Activated T-cell treated with anti-CD3 and anti-CD28 coated beads for 48 hours (primary cell): ENCODE measurements at regions not wholly inside any gene's neighbourhood (a gene's known extent, or its start where the extent isn't known, plus 50 kb on each side); places are given as distances from the start of the nearest gene placed in this dataset.
"Not testable (repeated sequence)": the region's sequence is repeated elsewhere in the genome, so short reads cannot be mapped to it uniquely, and the experiment has no call there.

Experiments
- DNase-seq: peaks from one replicate; pipeline ENCODE4 v3.0.0-alpha.2; 2020; ENCODE audit warnings: low read depth

DNA sequence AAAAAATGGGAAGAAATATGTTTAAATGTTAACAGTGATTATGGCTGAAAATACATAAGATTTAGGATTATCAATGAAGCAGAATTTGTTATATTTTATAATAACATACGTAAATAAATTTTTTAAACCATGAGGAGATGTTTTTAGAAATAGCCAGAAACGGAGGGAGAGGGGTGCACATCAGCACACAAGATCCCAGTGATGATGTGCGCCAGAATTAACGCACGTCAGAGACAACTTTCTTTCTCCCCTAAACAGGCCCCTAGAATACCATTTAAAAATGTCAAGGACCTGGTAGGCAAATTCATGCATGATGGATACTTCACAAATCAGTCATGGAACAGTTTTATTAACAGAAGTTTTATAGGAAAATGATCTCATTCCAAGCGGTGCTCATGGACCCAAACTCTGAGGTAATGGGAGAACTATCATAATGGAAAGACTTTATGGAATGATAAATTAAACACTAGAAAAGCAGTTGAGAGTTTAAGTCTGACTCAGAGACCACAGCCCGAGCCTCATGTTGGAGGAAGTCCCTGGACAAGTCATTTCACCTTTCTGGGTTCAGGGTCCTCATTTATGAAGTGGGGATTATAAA lies 258.9 kb upstream of the GAS1 start:
- no peak for DNase-seq

- not testable (repeated sequence) for DNase-seq
Measured at GRCh38 chr9:87210658-87211057, 263.4 kb upstream of the GAS1 start.

DNA sequence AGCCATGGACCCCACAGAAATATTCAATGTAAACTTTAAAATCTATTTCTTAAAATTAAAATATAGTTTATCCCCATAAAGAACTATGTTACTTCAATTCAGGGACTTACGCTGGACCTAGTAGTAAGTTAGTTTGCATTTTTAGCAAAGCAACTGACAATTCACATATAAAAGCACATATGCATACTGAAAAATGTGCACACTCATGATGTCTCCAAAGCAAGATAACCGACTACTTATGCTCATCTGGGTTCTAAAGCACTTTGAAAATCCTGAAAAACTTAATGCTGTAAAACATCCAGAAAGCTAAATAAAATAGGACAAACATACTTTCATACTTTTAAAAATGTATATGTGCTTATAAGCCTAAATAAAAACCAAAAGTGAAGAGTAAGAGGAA lies 264.4 kb upstream of the GAS1 start:
- DNase-seq = no peak

DNA sequence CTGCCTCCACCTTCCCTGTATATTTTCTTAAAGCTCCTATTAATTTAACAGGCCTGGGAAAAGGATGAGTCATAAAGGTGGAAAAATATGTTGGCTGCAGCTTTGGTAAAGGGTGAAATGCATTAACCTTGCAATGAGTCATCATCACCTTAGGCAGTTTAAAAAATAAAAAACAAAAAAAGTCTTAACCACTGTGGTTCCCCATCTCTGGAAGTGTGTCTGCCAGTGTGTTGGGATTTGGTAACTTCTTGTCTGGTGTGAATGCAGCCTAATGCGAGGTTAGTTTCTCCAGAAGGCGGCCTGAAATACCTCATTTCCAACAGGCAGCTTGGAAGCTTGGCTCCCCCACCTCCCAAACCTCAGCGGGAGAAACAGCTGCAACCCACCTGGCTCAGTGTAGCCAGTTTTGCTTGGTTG lies 265.3 kb upstream of the GAS1 start:
- no peak for DNase-seq

DNA sequence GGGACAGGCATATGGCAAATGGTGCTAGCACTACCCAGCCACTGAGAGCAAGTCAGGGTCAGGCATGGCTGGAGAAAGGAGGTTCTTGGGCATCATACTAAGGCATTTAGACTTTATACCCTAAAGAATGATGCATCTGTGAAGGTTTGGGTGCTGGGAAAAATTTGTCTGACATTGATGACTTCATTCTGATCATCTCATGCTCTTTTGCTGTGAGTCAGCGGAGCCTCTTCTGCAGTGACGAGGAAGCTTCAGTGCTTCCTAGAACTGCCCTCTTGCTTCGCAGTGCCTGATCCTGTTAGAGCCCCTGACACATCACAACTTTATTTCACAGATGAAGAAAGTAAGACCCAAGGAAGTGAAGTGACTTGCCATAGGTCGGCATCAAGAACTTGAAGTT lies 266.6 kb upstream of the GAS1 start:
- no peak for DNase-seq

DNA sequence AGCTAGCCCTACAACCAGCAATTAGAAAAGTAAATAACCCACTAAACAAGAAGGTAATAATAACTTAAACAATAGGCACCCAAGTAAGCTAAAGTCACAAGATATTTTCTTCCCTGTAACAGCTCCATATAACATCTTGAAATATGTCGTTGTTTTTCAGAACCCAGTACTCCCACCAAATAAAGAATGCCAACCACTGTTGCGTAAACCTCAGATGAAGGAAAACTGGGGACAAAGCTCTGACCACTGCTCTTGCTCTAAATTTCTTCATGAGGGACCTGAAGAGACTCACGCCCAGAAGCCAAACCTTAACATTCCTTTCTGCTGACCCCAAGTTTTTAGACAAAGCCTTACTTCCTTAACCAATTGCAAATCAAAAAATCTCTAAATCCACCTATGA lies 267.7 kb upstream of the GAS1 start:
- DNase-seq = no peak

GRCh38 chr9:87216036-87216435 lies 268.7 kb upstream of the GAS1 start:
- DNase-seq = no peak

DNA sequence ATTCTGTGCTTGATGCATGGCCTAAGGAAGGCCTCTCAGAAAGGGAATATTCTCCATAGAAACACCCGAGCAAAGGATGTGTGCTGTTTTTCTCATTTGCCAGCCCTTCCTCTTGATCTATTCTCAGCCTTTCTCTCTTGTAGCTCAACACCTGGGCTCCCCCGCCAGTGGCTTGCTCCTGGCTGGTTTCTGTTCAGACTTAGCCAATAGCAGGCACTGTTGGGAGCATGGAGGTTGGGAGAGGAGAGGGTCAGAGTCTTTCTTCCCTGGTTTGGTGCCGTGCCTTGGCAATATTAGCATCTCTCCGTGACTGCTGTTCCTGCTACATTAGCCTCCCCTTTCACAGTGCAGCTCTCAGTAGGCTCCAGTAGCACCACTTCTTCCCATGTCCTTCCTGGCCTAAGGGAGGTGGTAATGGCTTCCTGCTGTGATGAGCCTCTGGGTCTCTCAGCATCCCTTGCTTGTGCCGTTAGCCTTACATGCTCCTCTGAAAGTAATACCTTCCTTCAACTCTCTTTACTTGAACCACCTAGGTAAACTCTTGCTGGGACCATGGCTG lies 269.7 kb upstream of the GAS1 start:
- no peak for DNase-seq

GRCh38 chr9:87223392-87224246 lies 274.0 kb upstream of the DAPK1 start:
- DNase-seq = no peak

- DNase-seq = no peak
Measured at GRCh38 chr9:87226896-87227295, 270.8 kb upstream of the DAPK1 start.

DNA sequence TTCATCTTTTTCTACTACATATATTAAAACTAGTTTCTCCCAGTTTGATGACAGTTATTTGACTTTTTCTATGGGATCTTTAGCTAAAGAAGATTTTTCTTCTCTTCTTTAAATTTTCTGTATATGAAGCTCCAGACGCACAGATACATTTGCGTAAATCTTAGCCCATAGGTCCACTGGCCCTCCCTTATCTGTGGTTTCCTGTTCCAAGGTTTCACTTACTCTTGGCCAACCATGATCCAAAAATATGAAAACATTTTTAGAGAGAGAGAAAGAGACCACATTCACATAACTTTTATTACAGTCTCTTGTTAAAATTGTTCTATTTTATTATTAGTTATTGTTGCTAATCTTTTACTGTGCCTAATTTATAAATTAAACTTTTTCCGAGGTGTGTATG lies 270.2 kb upstream of the DAPK1 start:
- no peak for DNase-seq

- DNase-seq = no peak
Measured at GRCh38 chr9:87229108-87229507, 268.6 kb upstream of the DAPK1 start.

DNA sequence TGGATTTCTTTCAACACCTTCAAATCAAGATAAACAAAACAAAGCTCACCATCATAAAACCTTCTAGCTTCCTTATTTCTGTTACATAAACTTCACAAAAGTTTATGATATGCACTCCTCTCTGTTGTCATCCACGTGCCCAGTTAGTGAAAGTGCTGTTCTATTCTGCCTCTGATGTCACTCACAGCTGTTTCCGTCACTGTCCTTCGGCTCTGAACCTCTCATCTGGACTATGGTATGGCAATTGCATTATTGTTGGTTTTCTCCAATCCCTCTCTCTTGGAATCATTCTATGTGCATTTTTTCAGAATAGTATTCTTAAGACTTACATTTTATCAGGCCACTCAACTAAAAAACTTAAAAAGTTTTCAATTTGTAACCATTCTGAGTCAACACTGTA lies 264.2 kb upstream of the DAPK1 start:
- no peak for DNase-seq

DNA sequence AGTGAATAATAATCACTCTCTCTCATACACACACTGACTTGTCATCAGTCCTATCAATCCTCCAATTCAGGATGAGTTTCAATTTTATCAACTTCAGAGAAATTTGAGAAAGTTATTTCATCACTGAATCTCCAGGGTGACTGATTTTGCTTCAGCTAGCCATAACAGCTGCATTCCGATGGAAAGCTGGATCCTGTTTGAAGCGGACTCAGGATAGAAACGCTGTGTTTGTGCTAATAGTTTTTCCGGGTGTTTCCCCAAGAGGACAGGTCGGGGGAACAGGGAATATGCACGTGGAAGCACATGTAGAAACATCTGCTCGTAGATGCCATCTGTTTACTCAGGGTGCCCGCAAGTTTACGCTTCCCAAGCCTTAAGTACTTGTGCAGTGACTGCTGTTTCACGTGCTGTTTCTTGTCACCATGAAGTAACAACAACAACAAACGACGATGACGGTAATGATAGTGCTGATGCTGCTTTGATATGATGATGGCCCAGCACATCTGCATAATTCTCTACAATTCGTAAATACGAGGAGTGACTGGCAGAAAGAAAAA lies 263.7 kb upstream of the DAPK1 start:
- no peak for DNase-seq

DNA sequence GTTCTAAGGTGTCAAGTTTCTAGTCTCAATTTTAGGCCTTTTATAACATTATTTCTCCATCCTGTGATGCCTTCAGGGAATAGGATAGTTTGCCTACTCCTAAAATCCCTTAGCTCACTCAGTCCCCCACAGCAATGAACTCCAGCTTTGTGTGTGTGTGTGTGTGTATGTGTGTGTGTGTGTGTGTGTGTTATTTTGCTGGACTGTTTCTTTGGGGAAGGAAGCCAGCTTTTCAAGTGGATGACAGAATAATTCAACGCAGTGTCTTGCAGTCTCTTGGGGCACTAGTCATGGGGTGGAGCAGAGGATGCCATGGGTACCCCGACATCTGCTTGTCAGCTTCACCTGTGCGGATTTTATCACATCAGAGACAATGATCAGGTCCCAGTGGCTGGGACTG lies 262.8 kb upstream of the DAPK1 start:
- no peak for DNase-seq

DNA sequence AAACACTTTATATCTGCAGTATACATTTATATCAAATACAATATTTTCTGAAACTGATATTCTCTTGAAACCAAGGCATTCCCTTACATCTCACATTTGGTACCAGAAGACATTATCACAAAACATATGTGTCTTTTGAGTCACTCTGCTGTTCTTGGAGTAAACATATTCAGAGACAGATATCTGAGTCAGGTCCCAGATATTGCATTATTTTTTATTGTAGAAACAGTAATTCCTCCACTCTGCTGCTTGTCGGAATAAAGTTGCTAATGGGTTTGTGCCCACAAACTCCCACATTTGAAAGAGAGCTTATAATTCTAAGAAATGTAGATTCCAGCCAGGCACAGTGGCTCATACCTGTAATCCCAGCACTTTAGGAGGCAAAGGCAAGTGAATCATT lies 261.1 kb upstream of the DAPK1 start:
- no peak for DNase-seq

DNA sequence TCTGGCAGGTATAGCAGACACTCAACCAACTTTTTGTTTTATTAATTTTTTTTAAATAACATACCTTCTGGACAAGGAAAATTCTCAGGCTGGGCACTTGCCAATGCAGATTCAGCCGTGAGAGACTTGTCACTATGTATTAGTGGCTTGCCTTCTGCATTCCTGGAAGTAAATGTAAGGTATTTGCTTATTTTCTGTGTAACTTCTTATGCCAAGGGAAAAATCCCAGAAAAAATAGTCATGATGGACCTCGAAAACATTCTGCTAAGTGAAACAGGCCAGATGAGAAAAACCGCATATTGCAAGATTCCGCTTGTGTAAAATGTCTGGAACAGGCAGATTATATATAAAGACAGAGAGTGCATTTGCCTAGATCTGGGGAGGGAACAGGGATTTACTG lies 260.3 kb upstream of the DAPK1 start:
- DNase-seq = no peak

DNA sequence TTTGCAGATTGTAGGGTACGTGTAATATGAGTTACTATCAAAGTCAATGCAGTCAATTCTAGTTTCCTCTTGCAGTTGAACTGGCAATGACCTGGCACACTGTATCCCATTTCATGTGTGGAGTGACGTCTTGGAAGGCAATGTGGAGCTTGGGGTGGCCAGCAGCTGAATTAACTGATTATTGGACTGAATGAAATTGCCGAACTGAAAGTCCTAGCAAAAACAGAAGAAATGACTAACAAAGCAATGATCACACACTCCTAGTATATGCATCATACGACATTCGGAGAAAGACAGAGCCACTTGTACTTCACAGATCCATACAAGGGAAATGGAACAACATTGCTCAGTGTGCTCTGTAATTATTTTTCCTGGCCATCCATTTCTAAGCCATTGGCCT lies 259.1 kb upstream of the DAPK1 start:
- DNase-seq = no peak

GRCh38 chr9:87239312-87239711 lies 258.4 kb upstream of the DAPK1 start:
- DNase-seq = no peak

GRCh38 chr9:87243602-87244001 lies 254.1 kb upstream of the DAPK1 start:
- no peak for DNase-seq

DNA sequence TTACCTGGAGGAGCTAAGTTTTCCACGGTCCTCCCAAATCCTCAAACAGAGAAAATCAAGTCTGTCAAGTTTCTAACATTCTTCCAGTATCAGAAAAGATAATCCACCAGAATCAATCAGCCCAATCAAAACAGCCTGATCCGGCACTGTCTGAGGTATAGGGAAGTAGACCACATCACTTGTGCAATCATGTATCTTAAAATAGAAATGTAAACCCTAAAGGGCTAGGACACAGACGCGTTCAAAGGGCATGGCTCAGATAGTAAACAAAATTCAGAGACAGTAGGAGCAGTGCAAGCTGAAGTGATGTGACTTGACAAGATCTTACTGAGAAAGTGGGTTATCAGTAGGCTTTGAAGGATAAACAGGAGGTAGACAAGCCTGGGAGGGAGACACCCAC lies 252.4 kb upstream of the DAPK1 start:
- no peak for DNase-seq

DNA sequence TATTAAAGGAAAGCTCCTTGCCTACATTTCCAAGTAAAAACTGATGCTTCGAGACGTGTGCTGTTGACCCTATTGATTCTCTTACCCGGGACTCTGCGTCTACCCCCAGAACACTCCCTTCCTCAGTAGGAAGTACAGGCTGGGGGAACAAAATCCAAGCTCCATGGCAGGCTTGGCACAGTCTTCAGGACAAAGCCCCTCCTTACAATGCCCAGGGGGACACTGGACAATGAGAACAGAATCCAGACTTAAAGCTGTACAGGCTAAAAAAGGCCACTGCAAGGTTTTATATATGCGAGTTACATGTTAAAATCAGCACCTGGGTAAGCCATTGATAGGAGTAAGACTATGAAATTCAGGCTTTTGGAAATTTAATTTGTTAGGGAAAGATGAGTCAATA lies 250.6 kb upstream of the DAPK1 start:
- DNase-seq = no peak

- no peak for DNase-seq
Measured at GRCh38 chr9:87249029-87249428, 248.6 kb upstream of the DAPK1 start.
